Ishikawa (cell line): ENCODE measurements at regions not wholly inside any gene's neighbourhood (a gene's known extent, or its start where the extent isn't known, plus 50 kb on each side); places are given as distances from the start of the nearest gene placed in this dataset.

Experiments
- CEBPB ChIP-seq: IDR thresholded peaks from 2 replicates; pipeline ENCODE4 v1.6.1; 2012
- CREB1 ChIP-seq: IDR thresholded peaks from 2 replicates; pipeline ENCODE4 v1.6.1; 2012; ENCODE audit warnings: low read depth
- EGR1 ChIP-seq: IDR thresholded peaks from 2 replicates; pipeline ENCODE4 v1.6.1; 2012
- EP300 ChIP-seq: IDR thresholded peaks from 2 replicates; pipeline ENCODE4 v1.6.1; 2012; ENCODE audit warnings: borderline replicate concordance
- FOXM1 ChIP-seq: IDR thresholded peaks from 2 replicates; pipeline ENCODE4 v1.6.1; 2012; ENCODE audit warnings: low read depth, borderline replicate concordance
- MAX ChIP-seq: IDR thresholded peaks from 2 replicates; pipeline ENCODE4 v1.6.1; 2012
- NFIC ChIP-seq: IDR thresholded peaks from 2 replicates; pipeline ENCODE4 v1.6.1; 2012
- RAD21 ChIP-seq: IDR thresholded peaks from 2 replicates; pipeline ENCODE4 v1.6.1; 2012; ENCODE audit warnings: low read depth
- REST ChIP-seq: IDR thresholded peaks from 2 replicates; pipeline ENCODE4 v1.6.1; 2012; ENCODE audit warnings: low read depth, mild to moderate bottlenecking
- TAF1 ChIP-seq: IDR thresholded peaks from 2 replicates; pipeline ENCODE4 v1.6.1; 2012; ENCODE audit warnings: low read depth, mild to moderate bottlenecking
- TCF12 ChIP-seq: IDR thresholded peaks from 2 replicates; pipeline ENCODE4 v1.6.1; 2012; ENCODE audit warnings: low read depth
- TEAD4 ChIP-seq: IDR thresholded peaks from 2 replicates; pipeline ENCODE4 v1.6.1; 2012
- USF1 ChIP-seq: IDR thresholded peaks from 2 replicates; pipeline ENCODE4 v1.6.1; 2012
- YY1 ChIP-seq: IDR thresholded peaks from 2 replicates; pipeline ENCODE4 v1.6.1; 2012; ENCODE audit warnings: low read depth
- ZBTB7A ChIP-seq: IDR thresholded peaks from 2 replicates; pipeline ENCODE4 v1.6.1; 2012; ENCODE audit warnings: low read depth

GRCh38 chr10:130439766-130440165, 303.6 kb downstream of the GLRX3 start:
- TF ChIP-seq NFIC (no peak), RAD21 (no peak), CEBPB (no peak), YY1 (no peak), EP300 (no peak), CREB1 (no peak), TAF1 (no peak), USF1 (no peak), ZBTB7A (no peak)

- TF ChIP-seq MAX (no peak), REST (no peak), RAD21 (no peak), CEBPB (no peak), EP300 (no peak), YY1 (no peak), TAF1 (no peak), CREB1 (no peak), NFIC (no peak), TEAD4 (no peak), FOXM1 (no peak), ZBTB7A (no peak), EGR1 (no peak), TCF12 (no peak), USF1 (no peak)
Measured at GRCh38 chr10:130440494-130440893, 304.3 kb downstream of the GLRX3 start.

- TF ChIP-seq USF1, result no peak
Measured at GRCh38 chr10:130440971-130441370, 304.8 kb downstream of the GLRX3 start.

- no peak for TF ChIP-seq EGR1
- no peak for TF ChIP-seq TEAD4
- no peak for TF ChIP-seq RAD21
- no peak for TF ChIP-seq USF1
- TF ChIP-seq ZBTB7A, result no peak
- TF ChIP-seq REST, result no peak
- TF ChIP-seq EP300, result no peak
- TF ChIP-seq YY1, result no peak
Measured at GRCh38 chr10:130443066-130443465, 306.9 kb downstream of the GLRX3 start.

- TF ChIP-seq CREB1, result no peak
- TF ChIP-seq RAD21, result no peak
- no peak for TF ChIP-seq FOXM1
- TF ChIP-seq TEAD4, result no peak
- TF ChIP-seq MAX, result no peak
- no peak for TF ChIP-seq TCF12
- no peak for TF ChIP-seq REST
- no peak for TF ChIP-seq TAF1
- no peak for TF ChIP-seq EGR1
- TF ChIP-seq EP300, result no peak
- TF ChIP-seq CEBPB, result no peak
- no peak for TF ChIP-seq ZBTB7A
- TF ChIP-seq NFIC, result no peak
- no peak for TF ChIP-seq YY1
- no peak for TF ChIP-seq USF1
Measured at GRCh38 chr10:130453036-130453720, 317.0 kb downstream of the GLRX3 start.
